Stimulated activated naive CD8-positive, alpha-beta T cell treated with anti-CD3 and anti-CD28 coated beads, Interleukin-15, amount 100 ng/mL, for 72 hours (primary cell): ENCODE measurements at regions not wholly inside any gene's neighbourhood (a gene's known extent, or its start where the extent isn't known, plus 50 kb on each side); places are given as distances from the start of the nearest gene placed in this dataset.

Experiments
- ATAC-seq: fragments of 150-1000 bp; cut with Tn5 transposase; 2 replicates; pipeline ENCODE4 v1.10.0; 2021; ENCODE audit warnings: mild to moderate bottlenecking, moderate library complexity
- DNase-seq, 2 donors: peaks; one replicate each; pipeline ENCODE4 v3.0.0; 2021 to 2022
- H3K27ac Mint-ChIP-seq, 2 donors: one replicate each; pipeline ENCODE4 v1.8.0; 2022; ENCODE audit warnings: mild to moderate bottlenecking in 2 of 2, mixed read lengths in 2 of 2, moderate library complexity in 2 of 2
- H3K27me3 Mint-ChIP-seq: one replicate; pipeline ENCODE4 v1.8.0; 2022; ENCODE audit warnings: mixed read lengths
- H3K4me1 Mint-ChIP-seq: one replicate; pipeline ENCODE4 v1.8.0; 2022; ENCODE audit warnings: mild to moderate bottlenecking, mixed read lengths
- H3K4me3 Mint-ChIP-seq, 2 donors: one replicate each; pipeline ENCODE4 v1.8.0; 2022; ENCODE audit warnings: mild to moderate bottlenecking in 2 of 2, mixed read lengths in 2 of 2, moderate library complexity in 1 of 2
- H3K9me3 Mint-ChIP-seq, 2 donors: one replicate each; pipeline ENCODE4 v1.8.0; 2022; ENCODE audit warnings: mixed read lengths in 2 of 2

- ATAC-seq (no peak), DNase-seq (no peak)
- no peaks in the 10 kb centered on the region for H3K9me3 Mint-ChIP-seq
- no peaks in the 10 kb centered on the region for H3K4me1 Mint-ChIP-seq
- no peaks in the 10 kb centered on the region for H3K27me3 Mint-ChIP-seq
- H3K27ac Mint-ChIP-seq = no peak overlapping the region
- no peak overlapping the region for H3K4me3 Mint-ChIP-seq
Measured at GRCh38 chr4:20603671-20604313, 96.5 kb upstream of the PACRGL start.

- DNase-seq (no peak), ATAC-seq (no peak)
- H3K4me1 Mint-ChIP-seq = no peaks in the 10 kb centered on the region
- H3K27ac Mint-ChIP-seq = no peak overlapping the region
- peaks cover 14% of the 10 kb centered on the region for H3K27me3 Mint-ChIP-seq
- H3K9me3 Mint-ChIP-seq = no peaks in the 10 kb centered on the region
- no peak overlapping the region for H3K4me3 Mint-ChIP-seq
Measured at GRCh38 chr4:20612313-20612712, 87.9 kb upstream of the PACRGL start.

- DNase-seq = no peak
- Mint-ChIP-seq H3K4me3 (no peak overlapping the region), H3K27ac (no peak overlapping the region), H3K4me1 (no peaks in the 10 kb centered on the region), H3K9me3 (no peaks in the 10 kb centered on the region), H3K27me3 (peaks cover 17% of the 10 kb centered on the region)
- ATAC-seq = no peak
Measured at GRCh38 chr4:20614816-20615215, 85.4 kb upstream of the PACRGL start.

GRCh38 chr4:20615486-20616260, 84.6 kb upstream of the PACRGL start:
- DNase-seq = no peak
- no peak overlapping the region for H3K27ac Mint-ChIP-seq
- H3K4me1 Mint-ChIP-seq = no peaks in the 10 kb centered on the region
- ATAC-seq = no peak
- no peaks in the 10 kb centered on the region for H3K9me3 Mint-ChIP-seq
- H3K27me3 Mint-ChIP-seq = peaks cover 13% of the 10 kb centered on the region
- H3K4me3 Mint-ChIP-seq = no peak overlapping the region

- peaks cover 13% of the 10 kb centered on the region for H3K27me3 Mint-ChIP-seq
- DNase-seq (no peak), ATAC-seq (no peak)
- no peak overlapping the region for H3K27ac Mint-ChIP-seq
- H3K9me3 Mint-ChIP-seq = no peaks in the 10 kb centered on the region
- H3K4me1 Mint-ChIP-seq = no peaks in the 10 kb centered on the region
- no peak overlapping the region for H3K4me3 Mint-ChIP-seq
Measured at GRCh38 chr4:20616313-20616712, 83.9 kb upstream of the PACRGL start.

GRCh38 chr4:20616848-20617247, 83.4 kb upstream of the PACRGL start:
- DNase-seq = no peak
- ATAC-seq = no peak
- Mint-ChIP-seq H3K4me1 (no peaks in the 10 kb centered on the region), H3K27me3 (peaks cover 13% of the 10 kb centered on the region), H3K27ac (no peak overlapping the region), H3K4me3 (no peak overlapping the region), H3K9me3 (no peaks in the 10 kb centered on the region)

- no peaks in the 10 kb centered on the region for H3K4me1 Mint-ChIP-seq
- H3K27me3 Mint-ChIP-seq = peaks cover 13% of the 10 kb centered on the region
- no peak for ATAC-seq
- no peaks in the 10 kb centered on the region for H3K9me3 Mint-ChIP-seq
- no peak for DNase-seq
- no peak overlapping the region for H3K4me3 Mint-ChIP-seq
- peak overlapping the region in 1 of 2 donors; percentile 33 for H3K27ac Mint-ChIP-seq
Measured at GRCh38 chr4:20617678-20618396, 82.4 kb upstream of the PACRGL start.

- DNase-seq (no peak), ATAC-seq (no peak)
- Mint-ChIP-seq H3K4me1 (no peaks in the 10 kb centered on the region), H3K4me3 (no peak overlapping the region), H3K27ac (no peak overlapping the region), H3K27me3 (peaks cover 13% of the 10 kb centered on the region), H3K9me3 (no peaks in the 10 kb centered on the region)
Measured at GRCh38 chr4:20618731-20619130, 81.5 kb upstream of the PACRGL start.

GRCh38 chr4:20621476-20621875, 78.8 kb upstream of the PACRGL start:
- DNase-seq = no peak
- H3K4me1 Mint-ChIP-seq = no peaks in the 10 kb centered on the region
- H3K27me3 Mint-ChIP-seq = peaks cover 21% of the 10 kb centered on the region
- no peak overlapping the region for H3K4me3 Mint-ChIP-seq
- ATAC-seq = no peak
- H3K9me3 Mint-ChIP-seq = no peaks in the 10 kb centered on the region
- H3K27ac Mint-ChIP-seq = no peak overlapping the region

GRCh38 chr4:20622701-20623100, 77.6 kb upstream of the PACRGL start:
- no peaks in the 10 kb centered on the region for H3K4me1 Mint-ChIP-seq
- no peaks in the 10 kb centered on the region for H3K9me3 Mint-ChIP-seq
- DNase-seq (no peak), ATAC-seq (no peak)
- peaks cover 13% of the 10 kb centered on the region for H3K27me3 Mint-ChIP-seq
- H3K4me3 Mint-ChIP-seq = no peak overlapping the region
- H3K27ac Mint-ChIP-seq = no peak overlapping the region

- Mint-ChIP-seq H3K27me3 (peaks cover 8% of the 10 kb centered on the region), H3K4me1 (no peaks in the 10 kb centered on the region), H3K4me3 (no peak overlapping the region), H3K9me3 (no peaks in the 10 kb centered on the region), H3K27ac (no peak overlapping the region)
- ATAC-seq = no peak
- no peak for DNase-seq
Measured at GRCh38 chr4:20623939-20624338, 76.3 kb upstream of the PACRGL start.

- Mint-ChIP-seq H3K27me3 (peaks cover 8% of the 10 kb centered on the region), H3K27ac (no peak overlapping the region), H3K9me3 (no peaks in the 10 kb centered on the region), H3K4me1 (no peaks in the 10 kb centered on the region), H3K4me3 (no peak overlapping the region)
- DNase-seq = no peak
- no peak for ATAC-seq
Measured at GRCh38 chr4:20624793-20625374, 75.4 kb upstream of the PACRGL start.

- ATAC-seq = no peak
- no peak overlapping the region for H3K27ac Mint-ChIP-seq
- no peak for DNase-seq
- H3K27me3 Mint-ChIP-seq = peaks cover 8% of the 10 kb centered on the region
- H3K4me1 Mint-ChIP-seq = no peaks in the 10 kb centered on the region
- no peaks in the 10 kb centered on the region for H3K9me3 Mint-ChIP-seq
- H3K4me3 Mint-ChIP-seq = no peak overlapping the region
Measured at GRCh38 chr4:20625426-20625825, 74.8 kb upstream of the PACRGL start.

- H3K9me3 Mint-ChIP-seq = no peaks in the 10 kb centered on the region
- ATAC-seq = no peak
- H3K27ac Mint-ChIP-seq = no peak overlapping the region
- no peak overlapping the region for H3K4me3 Mint-ChIP-seq
- DNase-seq = no peak
- H3K4me1 Mint-ChIP-seq = no peaks in the 10 kb centered on the region
- peaks cover 8% of the 10 kb centered on the region for H3K27me3 Mint-ChIP-seq
Measured at GRCh38 chr4:20626326-20627005, 73.8 kb upstream of the PACRGL start.

GRCh38 chr4:20627866-20628265, 72.4 kb upstream of the PACRGL start:
- peaks cover 8% of the 10 kb centered on the region for H3K27me3 Mint-ChIP-seq
- no peak for ATAC-seq
- no peak for DNase-seq
- H3K9me3 Mint-ChIP-seq = no peaks in the 10 kb centered on the region
- H3K4me1 Mint-ChIP-seq = no peaks in the 10 kb centered on the region
- no peak overlapping the region for H3K4me3 Mint-ChIP-seq
- no peak overlapping the region for H3K27ac Mint-ChIP-seq
